ENCODE measurements at regions not wholly inside any gene's neighbourhood (a gene's known extent, or its start where the extent isn't known, plus 50 kb on each side); places are given as distances from the start of the nearest gene placed in this dataset.

- H3K27ac ChIP-seq (ENCODE audit: low read length in 2 of 2): no peak overlapping the region
- ChIA-PET POLR2A (no interaction called here), CTCF (interaction anchor here (0.8 kb wide), 1 partner anchor 1491 kb away, joined by 3 read pairs; no protein-coding TSS in a partner anchor)
- no peaks in the 10 kb centered on the region for H3K9me3 ChIP-seq (ENCODE audit: control extremely low read depth in 1 of 3, control insufficient read depth in 2 of 3, insufficient read depth in 1 of 3, low read length in 2 of 3)
- WGBS (ENCODE audit: insufficient coverage): no CpG with 5 or more reads among the region's 1 CpG
- ATAC-seq (ENCODE audit: low read depth): no peak
- Mint-ChIP-seq H3K4me3 (no peak overlapping the region), H3K9me3 (ENCODE audit: insufficient read depth) (no peaks in the 10 kb centered on the region), H3K4me1 (no peaks in the 10 kb centered on the region), H3K27me3 (no peaks in the 10 kb centered on the region), H3K27ac (no peak overlapping the region)
- no peaks in the 10 kb centered on the region for H3K27me3 ChIP-seq (replicated peaks in 1 of 4; ENCODE audit: control extremely low read depth in 1 of 4, control insufficient read depth in 3 of 4, insufficient read depth in 4 of 4, low read length in 3 of 4)
- no peak overlapping the region for H3K4me2 ChIP-seq (replicated peaks; ENCODE audit: low read depth, low read length, poor library complexity, severe bottlenecking)
- H3K36me3 ChIP-seq (replicated peaks in 1 of 2; ENCODE audit: control extremely low read depth in 1 of 2, control insufficient read depth in 1 of 2, extremely low read depth in 1 of 2, insufficient read depth in 2 of 2, low read length in 1 of 2): no peaks in the 10 kb centered on the region
- no peak overlapping the region for H3K4me3 ChIP-seq (ENCODE audit: control extremely low read depth in 1 of 5, extremely low read depth in 1 of 5, insufficient read depth in 1 of 5, low read depth in 2 of 5, low read length in 4 of 5)
- intact Hi-C loops (cut with micrococcal nuclease): loop anchor here (10.0 kb wide), 1 partner anchor 613 kb away; no protein-coding TSS in a partner anchor
- H3K79me2 ChIP-seq (ENCODE audit: control insufficient read depth, insufficient read depth, low read length): no peaks in the 10 kb centered on the region
- H2AFZ ChIP-seq (ENCODE audit: insufficient read depth, low read depth, low read length, poor library complexity, severe bottlenecking): no peak overlapping the region
- no peak overlapping the region for H3K9ac ChIP-seq (ENCODE audit: low read length)
- no peak for DNase-seq
- no peaks in the 10 kb centered on the region for H4K20me1 ChIP-seq (ENCODE audit: control insufficient read depth, insufficient read depth, low read length, poor library complexity, severe bottlenecking)
- no peaks in the 10 kb centered on the region for H3K4me1 ChIP-seq (ENCODE audit: control insufficient read depth in 2 of 2, insufficient read depth in 2 of 2, low read length in 2 of 2)
- TF ChIP-seq EZH2 (IDR thresholded peaks at IDR 0.05; ENCODE audit: borderline replicate concordance, insufficient read depth, low read depth, low read length, poor library complexity, severe bottlenecking) (no peak), CTCF (IDR thresholded peaks at IDR 0.05) (no peak)
Measured at GRCh38 chr2:157197848-157198247, 59.7 kb upstream of the GALNT5 start.

GRCh38 chr2:157203651-157204050, 53.9 kb upstream of the GALNT5 start:
- WGBS (ENCODE audit: insufficient coverage): 100% methylated on average over 1 of the region's 4 CpGs

More at GRCh38 chr2:157203651-157204050, 53.9 kb upstream of the GALNT5 start:
- POLR2A ChIA-PET: no interaction called here
- Histone ChIP-seq H4K20me1 (ENCODE audit: control insufficient read depth, insufficient read depth, low read length, poor library complexity, severe bottlenecking) (no peaks in the 10 kb centered on the region), H3K27ac (ENCODE audit: low read length in 2 of 2) (no peak overlapping the region), H2AFZ (ENCODE audit: insufficient read depth, low read depth, low read length, poor library complexity, severe bottlenecking) (no peak overlapping the region), H3K9ac (ENCODE audit: low read length) (no peak overlapping the region), H3K9me3 (ENCODE audit: control extremely low read depth in 1 of 3, control insufficient read depth in 2 of 3, insufficient read depth in 1 of 3, low read length in 2 of 3) (no peaks in the 10 kb centered on the region), H3K27me3 (replicated peaks in 1 of 4; ENCODE audit: control extremely low read depth in 1 of 4, control insufficient read depth in 3 of 4, insufficient read depth in 4 of 4, low read length in 3 of 4) (no peaks in the 10 kb centered on the region), H3K79me2 (ENCODE audit: control insufficient read depth, insufficient read depth, low read length) (no peaks in the 10 kb centered on the region), H3K36me3 (replicated peaks in 1 of 2; ENCODE audit: control extremely low read depth in 1 of 2, control insufficient read depth in 1 of 2, extremely low read depth in 1 of 2, insufficient read depth in 2 of 2, low read length in 1 of 2) (no peaks in the 10 kb centered on the region), H3K4me3 (ENCODE audit: control extremely low read depth in 1 of 5, extremely low read depth in 1 of 5, insufficient read depth in 1 of 5, low read depth in 2 of 5, low read length in 4 of 5) (no peak overlapping the region), H3K4me1 (ENCODE audit: control insufficient read depth in 2 of 2, insufficient read depth in 2 of 2, low read length in 2 of 2) (no peaks in the 10 kb centered on the region), H3K4me2 (replicated peaks; ENCODE audit: low read depth, low read length, poor library complexity, severe bottlenecking) (no peak overlapping the region)
- DNase-seq (no peak), ATAC-seq (ENCODE audit: low read depth) (no peak)
- TF ChIP-seq CTCF (IDR thresholded peaks at IDR 0.05) (no peak), EZH2 (IDR thresholded peaks at IDR 0.05; ENCODE audit: borderline replicate concordance, insufficient read depth, low read depth, low read length, poor library complexity, severe bottlenecking) (no peak)
- H3K9me3 Mint-ChIP-seq (ENCODE audit: insufficient read depth): no peaks in the 10 kb centered on the region
- no peak overlapping the region for H3K27ac Mint-ChIP-seq
- CTCF ChIA-PET: no interaction called here
- intact Hi-C loops (cut with micrococcal nuclease): no loop called here
- no peaks in the 10 kb centered on the region for H3K27me3 Mint-ChIP-seq
- no peaks in the 10 kb centered on the region for H3K4me1 Mint-ChIP-seq
- no peak overlapping the region for H3K4me3 Mint-ChIP-seq

All from B cell (primary cell).